ENCODE measurements at regions not wholly inside any gene's neighbourhood (a gene's known extent, or its start where the extent isn't known, plus 50 kb on each side); places are given as distances from the start of the nearest gene placed in this dataset.

GRCh38 chr5:18720002-18720401, 1085.7 kb downstream of the TAF11L14 start:
- TF ChIP-seq, protein P1, sequence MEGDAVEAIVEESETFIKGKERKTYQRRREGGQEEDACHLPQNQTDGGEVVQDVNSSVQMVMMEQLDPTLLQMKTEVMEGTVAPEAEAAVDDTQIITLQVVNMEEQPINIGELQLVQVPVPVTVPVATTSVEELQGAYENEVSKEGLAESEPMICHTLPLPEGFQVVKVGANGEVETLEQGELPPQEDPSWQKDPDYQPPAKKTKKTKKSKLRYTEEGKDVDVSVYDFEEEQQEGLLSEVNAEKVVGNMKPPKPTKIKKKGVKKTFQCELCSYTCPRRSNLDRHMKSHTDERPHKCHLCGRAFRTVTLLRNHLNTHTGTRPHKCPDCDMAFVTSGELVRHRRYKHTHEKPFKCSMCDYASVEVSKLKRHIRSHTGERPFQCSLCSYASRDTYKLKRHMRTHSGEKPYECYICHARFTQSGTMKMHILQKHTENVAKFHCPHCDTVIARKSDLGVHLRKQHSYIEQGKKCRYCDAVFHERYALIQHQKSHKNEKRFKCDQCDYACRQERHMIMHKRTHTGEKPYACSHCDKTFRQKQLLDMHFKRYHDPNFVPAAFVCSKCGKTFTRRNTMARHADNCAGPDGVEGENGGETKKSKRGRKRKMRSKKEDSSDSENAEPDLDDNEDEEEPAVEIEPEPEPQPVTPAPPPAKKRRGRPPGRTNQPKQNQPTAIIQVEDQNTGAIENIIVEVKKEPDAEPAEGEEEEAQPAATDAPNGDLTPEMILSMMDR (IDR thresholded peaks at IDR 0.05), result no peak
- no peak for TF ChIP-seq POLR2A (IDR thresholded peaks at IDR 0.05)
- TF ChIP-seq POLR2AphosphoS5 (IDR thresholded peaks at IDR 0.05; ENCODE audit: insufficient read depth in 1 of 2, low read depth in 1 of 2), result no peak

All from vagina (tissue), 2 donors.